Fibroblast of the conjunctiva (primary cell): ENCODE measurements at regions not wholly inside any gene's neighbourhood (a gene's known extent, or its start where the extent isn't known, plus 50 kb on each side); places are given as distances from the start of the nearest gene placed in this dataset.
"Not testable (repeated sequence)": the region's sequence is repeated elsewhere in the genome, so short reads cannot be mapped to it uniquely, and the experiment has no call there.

Experiments used
- DNase-seq: peaks from one replicate; pipeline ENCODE4 v3.0.0-alpha.2; 2010; ENCODE audit warnings: low read depth

- no peak for DNase-seq
These were observed 114.7 kb upstream of the NGF start for GRCh38 chr1:115452600-115453329.

GRCh38 chr1:115450501-115451040 is 112.5 kb upstream of the NGF start:
- DNase-seq = no peak

GRCh38 chr1:115448282-115449044 is 110.4 kb upstream of the NGF start:
- no peak for DNase-seq

DNA sequence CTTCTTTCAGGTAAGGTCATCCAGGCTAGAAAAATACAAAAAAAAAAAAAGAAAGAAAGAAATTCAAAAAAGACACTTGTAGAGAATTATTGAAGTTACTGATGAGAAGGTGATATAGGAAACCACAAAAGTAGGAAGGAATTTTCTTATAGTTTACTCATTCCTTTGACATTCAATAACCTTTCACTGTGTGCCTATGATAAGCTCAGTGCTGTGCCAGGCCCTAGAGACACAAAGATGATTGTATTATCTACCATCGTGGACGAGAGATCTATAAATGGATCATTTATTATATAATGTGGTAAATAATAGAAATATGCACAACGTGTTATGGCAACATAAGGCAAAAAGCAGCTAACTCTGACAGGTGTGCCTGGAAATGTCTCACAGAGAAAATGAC is 109.6 kb upstream of the NGF start:
- DNase-seq = no peak

- no peak for DNase-seq
These were observed 107.0 kb upstream of the NGF start for GRCh38 chr1:115445090-115445489.

- DNase-seq = no peak
These were observed 102.7 kb upstream of the NGF start for GRCh38 chr1:115440733-115441132.

GRCh38 chr1:115439520-115439919 is 101.5 kb upstream of the NGF start:
- DNase-seq = not testable (repeated sequence)

- DNase-seq = no peak
These were observed 99.1 kb upstream of the NGF start for GRCh38 chr1:115437196-115437595.

GRCh38 chr1:115436596-115436995 is 98.5 kb upstream of the NGF start:
- no peak for DNase-seq

GRCh38 chr1:115433483-115433882 is 95.4 kb upstream of the NGF start:
- no peak for DNase-seq

GRCh38 chr1:115432061-115432460 is 94.0 kb upstream of the NGF start:
- no peak for DNase-seq

GRCh38 chr1:115430441-115431158 is 92.6 kb upstream of the NGF start:
- peak; percentile 84 for DNase-seq

- DNase-seq = no peak
These were observed 91.8 kb upstream of the NGF start for GRCh38 chr1:115429884-115430283.

DNA sequence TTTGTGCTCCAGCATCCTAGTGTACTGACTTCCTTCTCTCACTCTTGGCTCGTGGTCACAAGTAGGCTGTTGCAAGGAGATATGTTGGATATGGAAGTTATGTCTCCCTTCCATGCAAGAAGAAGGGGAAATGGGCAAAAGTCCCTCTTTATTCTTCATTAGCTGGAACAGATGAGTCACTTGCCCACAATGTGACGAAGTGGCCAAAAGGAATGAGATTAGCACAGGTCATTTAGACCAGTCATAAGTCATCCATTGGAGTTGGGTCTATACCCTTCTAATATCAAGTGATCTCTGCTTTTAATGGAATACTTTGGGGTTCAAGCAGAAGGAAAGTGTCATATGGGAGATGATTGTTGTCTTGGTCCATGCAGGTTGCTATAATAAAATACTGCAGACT is 91.2 kb upstream of the NGF start:
- DNase-seq = no peak

DNA sequence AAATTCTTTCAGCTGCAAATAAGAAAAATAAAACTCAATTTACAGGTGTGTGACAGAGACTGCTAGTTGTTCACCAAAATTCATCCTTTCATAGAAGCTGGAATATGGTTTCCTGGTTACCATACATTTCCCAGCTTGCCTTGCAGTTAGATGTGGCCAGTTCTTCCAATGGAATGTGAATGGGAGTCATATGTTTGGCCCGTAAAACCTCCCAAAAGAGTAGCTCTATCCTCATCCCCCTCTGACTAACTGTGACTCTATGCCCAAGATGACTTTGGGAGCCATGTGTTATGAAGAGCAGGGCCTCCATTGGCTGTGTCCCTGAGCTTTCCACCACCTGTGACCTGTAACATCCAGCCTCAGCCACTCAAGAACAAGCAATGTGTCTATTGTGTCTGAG is 90.6 kb upstream of the NGF start:
- no peak for DNase-seq

GRCh38 chr1:115428256-115428655 is 90.2 kb upstream of the NGF start:
- DNase-seq = no peak

GRCh38 chr1:115426956-115427355 is 88.9 kb upstream of the NGF start:
- DNase-seq = no peak

DNA sequence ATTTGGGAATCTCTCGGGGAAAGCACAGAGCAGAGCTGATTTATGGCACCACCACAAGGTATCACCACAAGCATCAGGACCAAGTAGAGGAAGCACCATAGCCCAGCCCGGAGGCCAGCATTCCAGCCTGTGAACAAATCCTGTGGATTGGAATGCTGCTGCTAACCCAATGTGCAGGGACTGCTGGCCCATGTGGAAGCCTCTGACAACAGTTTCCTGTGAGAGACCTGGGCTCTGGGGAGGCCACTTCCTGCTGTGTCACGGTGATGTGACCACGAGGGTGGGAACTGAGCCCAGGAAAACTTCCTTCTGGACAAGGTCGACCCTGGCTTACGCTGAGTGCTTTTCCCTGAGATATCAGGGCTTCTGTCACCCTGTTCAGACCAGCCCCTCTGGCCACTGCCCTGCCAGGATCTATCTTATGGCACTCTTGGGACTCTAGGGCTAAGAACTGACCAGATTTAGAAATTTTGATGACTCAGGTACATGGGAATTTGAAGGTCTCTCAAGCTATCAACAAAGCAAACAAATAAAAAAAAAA is 88.3 kb upstream of the NGF start:
- DNase-seq = no peak

DNA sequence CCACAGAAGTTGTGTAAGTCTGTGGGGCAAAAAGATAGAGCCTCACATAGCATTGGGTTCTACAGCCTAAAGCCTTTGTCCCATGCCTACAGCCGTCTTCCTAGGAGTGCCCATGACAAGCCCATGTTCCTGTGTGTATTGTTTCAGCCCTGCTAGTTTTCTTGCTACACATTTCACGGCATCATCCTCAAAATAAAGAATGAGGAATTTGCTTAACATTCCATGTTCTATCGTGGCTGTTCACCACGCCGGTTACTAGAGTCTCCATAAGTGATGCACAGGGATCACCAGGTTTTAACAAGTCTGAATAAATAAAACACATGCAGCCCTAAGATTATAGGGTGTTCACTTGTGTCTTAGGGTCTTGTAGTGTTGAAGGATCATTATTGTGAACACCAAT is 87.4 kb upstream of the NGF start:
- DNase-seq = no peak

- DNase-seq = no peak
These were observed 85.7 kb upstream of the NGF start for GRCh38 chr1:115423776-115424175.

GRCh38 chr1:115419571-115419970 is 81.5 kb upstream of the NGF start:
- DNase-seq = no peak

DNA sequence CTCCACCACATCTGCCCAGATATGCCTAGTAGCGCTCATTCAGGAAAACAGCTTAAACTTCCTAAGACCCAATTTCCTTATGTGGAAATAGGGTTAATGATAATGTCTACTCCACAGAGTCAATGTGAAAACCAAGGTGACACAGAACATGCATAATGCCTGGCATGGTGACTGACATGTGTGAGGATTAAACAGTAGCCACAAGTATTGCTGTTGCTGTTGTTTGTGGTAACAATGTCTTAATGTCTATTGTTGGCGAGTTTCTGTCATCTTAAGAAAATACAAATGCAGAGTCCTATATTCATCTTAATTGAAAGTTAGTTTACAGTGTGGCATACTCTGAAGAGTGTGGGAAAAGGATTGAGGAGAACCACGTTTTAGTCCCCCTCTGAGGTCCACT is 75.6 kb upstream of the NGF start:
- no peak for DNase-seq

- no peak for DNase-seq
These were observed 75.2 kb upstream of the NGF start for GRCh38 chr1:115413208-115413607.
